ENCODE measurements at regions not wholly inside any gene's neighbourhood (a gene's known extent, or its start where the extent isn't known, plus 50 kb on each side); places are given as distances from the start of the nearest gene placed in this dataset.

DNA sequence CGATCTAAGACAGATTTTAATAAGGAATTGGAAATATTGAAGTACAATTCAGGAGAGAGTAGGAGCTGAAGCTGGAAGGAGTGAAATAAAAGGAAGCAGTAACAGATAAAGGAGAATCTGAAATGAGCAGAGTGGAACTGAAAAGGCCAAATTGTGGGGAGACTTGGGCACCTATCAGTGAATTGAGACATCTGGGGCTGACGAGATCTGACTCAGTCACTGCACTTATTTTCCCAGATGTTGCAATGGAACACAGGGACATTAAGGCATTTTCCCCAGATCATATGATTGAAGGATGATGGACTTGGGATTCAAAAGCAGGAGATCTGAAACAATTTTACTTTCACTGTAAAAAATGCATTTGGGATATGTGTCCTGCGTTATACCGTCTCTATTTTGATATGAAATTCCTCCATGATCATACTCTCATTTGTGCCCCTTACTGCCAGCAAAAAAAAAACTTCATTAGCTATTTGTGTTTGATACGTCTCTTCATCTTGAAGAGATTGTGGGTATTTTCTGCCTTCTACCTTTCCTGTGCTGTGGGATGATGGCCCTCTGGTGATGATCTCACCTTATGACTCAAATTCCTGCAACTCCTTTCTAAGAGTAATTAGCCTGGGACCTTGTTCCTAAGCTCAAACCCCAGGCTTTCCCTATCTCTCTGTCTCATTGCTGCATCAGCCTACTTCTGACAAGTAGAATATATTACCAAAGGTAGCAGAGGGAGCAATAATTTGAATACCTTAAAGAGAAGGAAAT lies 278.5 kb upstream of the MAN1A1 start:
- CTCF ChIA-PET: interaction anchor here (1.1 kb wide), 1 partner anchor 14 kb away, joined by 3 read pairs; no protein-coding TSS in a partner anchor

DNA sequence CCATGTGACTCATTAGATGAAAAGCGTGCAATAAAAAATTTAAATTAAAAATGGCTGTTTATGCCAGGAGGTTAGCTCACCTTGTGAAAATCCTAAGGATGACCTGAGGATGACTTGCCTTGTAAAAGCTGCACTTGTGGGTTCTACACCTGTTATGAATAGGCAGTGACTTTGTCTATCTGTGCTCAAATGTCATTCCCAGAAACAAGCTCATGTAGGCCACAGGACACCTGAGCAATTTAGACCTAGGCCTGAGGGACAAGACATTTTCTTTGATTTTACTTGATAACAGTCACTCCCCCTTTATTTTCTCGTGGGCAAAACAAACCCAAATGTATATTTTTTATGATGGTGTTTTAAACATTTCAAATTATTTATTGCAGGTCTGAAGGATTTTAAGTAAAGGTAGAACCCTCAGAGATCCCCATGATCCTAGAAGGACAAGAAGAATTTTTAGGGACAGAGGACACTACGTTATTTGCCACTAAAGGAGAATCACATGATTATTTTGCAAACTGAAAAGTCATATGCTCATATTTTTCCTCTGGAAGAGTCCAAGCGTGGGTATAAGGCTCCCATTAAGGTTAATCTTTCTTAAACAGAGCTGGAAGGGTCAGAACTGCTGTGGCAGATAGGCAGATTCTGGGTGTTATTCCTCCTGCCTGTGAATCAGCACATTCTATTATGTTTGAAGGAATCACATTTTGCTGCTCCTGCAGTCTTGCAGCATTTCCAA lies 277.5 kb upstream of the MAN1A1 start:
- DNase-seq (ENCODE audit: low read depth, low spot score): no peak
- ChIA-PET CTCF (no interaction called here), POLR2A (no interaction called here)
- TF ChIP-seq, protein P1, sequence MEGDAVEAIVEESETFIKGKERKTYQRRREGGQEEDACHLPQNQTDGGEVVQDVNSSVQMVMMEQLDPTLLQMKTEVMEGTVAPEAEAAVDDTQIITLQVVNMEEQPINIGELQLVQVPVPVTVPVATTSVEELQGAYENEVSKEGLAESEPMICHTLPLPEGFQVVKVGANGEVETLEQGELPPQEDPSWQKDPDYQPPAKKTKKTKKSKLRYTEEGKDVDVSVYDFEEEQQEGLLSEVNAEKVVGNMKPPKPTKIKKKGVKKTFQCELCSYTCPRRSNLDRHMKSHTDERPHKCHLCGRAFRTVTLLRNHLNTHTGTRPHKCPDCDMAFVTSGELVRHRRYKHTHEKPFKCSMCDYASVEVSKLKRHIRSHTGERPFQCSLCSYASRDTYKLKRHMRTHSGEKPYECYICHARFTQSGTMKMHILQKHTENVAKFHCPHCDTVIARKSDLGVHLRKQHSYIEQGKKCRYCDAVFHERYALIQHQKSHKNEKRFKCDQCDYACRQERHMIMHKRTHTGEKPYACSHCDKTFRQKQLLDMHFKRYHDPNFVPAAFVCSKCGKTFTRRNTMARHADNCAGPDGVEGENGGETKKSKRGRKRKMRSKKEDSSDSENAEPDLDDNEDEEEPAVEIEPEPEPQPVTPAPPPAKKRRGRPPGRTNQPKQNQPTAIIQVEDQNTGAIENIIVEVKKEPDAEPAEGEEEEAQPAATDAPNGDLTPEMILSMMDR (IDR thresholded peaks at IDR 0.05; ENCODE audit: low read depth, low read length): no peak
- H3K9me3 ChIP-seq (ENCODE audit: control insufficient read depth, insufficient read depth, low read length): peaks cover 3% of the 10 kb centered on the region; the same call in 1 of the 2 replicates
- no peaks in the 10 kb centered on the region for H3K27me3 ChIP-seq (ENCODE audit: control insufficient read depth, insufficient read depth, low read length)
- no peak overlapping the region for H3K27ac ChIP-seq (ENCODE audit: low read depth, low read length)
- H3K4me3 ChIP-seq (ENCODE audit: low read depth, low read length): no peak overlapping the region

More for the DNA sequence above, 278.5 kb upstream of the MAN1A1 start:
- TF ChIP-seq, protein P1 (IDR thresholded peaks at IDR 0.05; ENCODE audit: low read depth, low read length): no peak
- POLR2A ChIA-PET: no interaction called here
- H3K4me3 ChIP-seq (ENCODE audit: low read depth, low read length): no peak overlapping the region
- H3K27ac ChIP-seq (ENCODE audit: low read depth, low read length): no peak overlapping the region
- no peaks in the 10 kb centered on the region for H3K27me3 ChIP-seq (ENCODE audit: control insufficient read depth, insufficient read depth, low read length)
- DNase-seq (ENCODE audit: low read depth, low spot score): no peak
- peaks cover 3% of the 10 kb centered on the region; the same call in 1 of the 2 replicates for H3K9me3 ChIP-seq (ENCODE audit: control insufficient read depth, insufficient read depth, low read length)

DNA sequence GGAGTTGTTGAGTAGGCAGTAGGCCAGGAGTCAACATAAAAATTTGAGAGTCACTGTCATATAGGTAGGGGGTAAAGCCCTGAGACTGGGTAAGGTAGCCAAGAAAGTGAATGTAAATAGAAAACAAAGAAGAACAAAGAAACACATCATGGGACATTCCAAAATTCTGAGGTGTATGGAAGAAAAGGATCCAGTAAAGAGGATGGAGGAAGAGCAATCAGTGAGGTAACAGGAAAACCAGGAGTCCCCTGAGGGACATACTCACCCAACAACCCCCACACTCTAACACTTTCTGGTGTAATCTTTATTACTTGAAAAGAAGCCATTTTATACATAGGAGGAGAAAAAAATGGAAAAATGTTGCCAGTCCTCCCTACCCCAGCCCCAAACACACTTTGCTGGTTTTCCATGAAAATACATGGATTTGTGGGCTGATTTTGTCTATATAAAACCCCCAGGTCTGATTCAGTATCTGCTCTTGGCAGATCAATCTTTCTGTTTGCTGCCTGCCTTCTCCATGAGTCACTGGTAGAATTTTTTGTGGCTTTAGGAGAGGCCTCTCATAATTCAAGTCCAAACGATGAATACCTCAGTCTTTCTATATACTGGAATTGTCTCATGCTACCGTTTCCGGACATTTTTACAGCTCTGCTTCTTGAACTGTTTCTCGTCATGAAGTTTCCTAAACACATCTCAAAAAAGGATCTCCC lies 271.4 kb upstream of the MAN1A1 start:
- DNase-seq (ENCODE audit: low read depth, low spot score): peak; percentile 66
- ChIA-PET POLR2A (no interaction called here), CTCF (no interaction called here)
- no peak overlapping the region for H3K27ac ChIP-seq (ENCODE audit: low read depth, low read length)
- peaks cover 3% of the 10 kb centered on the region; the same call in 1 of the 2 replicates for H3K9me3 ChIP-seq (ENCODE audit: control insufficient read depth, insufficient read depth, low read length)
- H3K27me3 ChIP-seq (ENCODE audit: control insufficient read depth, insufficient read depth, low read length): no peaks in the 10 kb centered on the region
- TF ChIP-seq, protein P1 (IDR thresholded peaks at IDR 0.05; ENCODE audit: low read depth, low read length): no peak
- H3K4me3 ChIP-seq (ENCODE audit: low read depth, low read length): no peak overlapping the region

DNA sequence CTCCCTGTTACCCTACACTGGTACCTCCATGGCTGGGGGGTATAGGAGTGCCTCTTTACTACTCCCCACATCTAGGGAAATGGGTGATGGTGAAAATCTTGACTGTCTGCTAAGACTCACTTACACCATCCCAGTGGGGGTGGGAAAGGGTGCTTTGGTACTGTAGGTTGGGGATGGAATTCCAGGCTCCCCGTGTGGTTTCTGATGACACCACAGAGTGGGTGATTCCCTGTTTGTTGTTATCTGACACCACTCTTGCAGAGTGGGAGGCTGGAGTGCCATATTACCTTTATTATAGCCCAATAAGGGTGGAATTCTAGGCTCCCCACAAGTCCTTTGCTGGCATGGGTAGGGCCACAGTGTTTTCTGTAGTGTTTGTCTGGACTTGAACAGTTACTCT lies 264.6 kb upstream of the MAN1A1 start:
- ChIA-PET POLR2A (no interaction called here), CTCF (interaction anchor here (0.6 kb wide), 1 partner anchor 10 kb away, joined by 3 read pairs; no protein-coding TSS in a partner anchor)
- Histone ChIP-seq H3K9me3 (ENCODE audit: control insufficient read depth, insufficient read depth, low read length) (no peaks in the 10 kb centered on the region), H3K27me3 (ENCODE audit: control insufficient read depth, insufficient read depth, low read length) (no peaks in the 10 kb centered on the region), H3K4me3 (ENCODE audit: low read depth, low read length) (no peak overlapping the region), H3K27ac (ENCODE audit: low read depth, low read length) (no peak overlapping the region)
- DNase-seq (ENCODE audit: low read depth, low spot score): no peak
- TF ChIP-seq, protein P1 (IDR thresholded peaks at IDR 0.05; ENCODE audit: low read depth, low read length): no peak

Data from AG04450 (cell line).